ENCODE measurements at regions not wholly inside any gene's neighbourhood (a gene's known extent, or its start where the extent isn't known, plus 50 kb on each side); places are given as distances from the start of the nearest gene placed in this dataset.

- CTCF ChIA-PET: no interaction called here
These were observed 325.2 kb upstream of the AADAT start for GRCh38 chr4:170414961-170415360.

GRCh38 chr4:170414360-170414759, 324.6 kb upstream of the AADAT start:
- Histone ChIP-seq H3K27me3 (ENCODE audit: insufficient read depth, low read length) (no peaks in the 10 kb centered on the region), H3K9me3 (ENCODE audit: control insufficient read depth in 1 of 2, insufficient read depth in 1 of 2, low read depth in 1 of 2, low read length in 2 of 2) (no peaks in the 10 kb centered on the region), H3K36me3 (ENCODE audit: control insufficient read depth in 1 of 2, insufficient read depth in 2 of 2, low read length in 2 of 2) (no peaks in the 10 kb centered on the region), H3K4me2 (ENCODE audit: low read length) (no peak overlapping the region), H3K9me2 (ENCODE audit: insufficient read depth) (no peaks in the 10 kb centered on the region), H3K79me2 (ENCODE audit: insufficient read depth, low read length) (no peaks in the 10 kb centered on the region), H3K9ac (ENCODE audit: low read length) (no peak overlapping the region), H4K20me1 (ENCODE audit: insufficient read depth) (no peaks in the 10 kb centered on the region), H3K4me3 (replicated peaks in 1 of 2; ENCODE audit: low read depth in 1 of 2, low read length in 2 of 2) (no peak overlapping the region), H3K4me1 (ENCODE audit: control insufficient read depth in 1 of 2, insufficient read depth in 2 of 2, low read length in 2 of 2) (no peaks in the 10 kb centered on the region), H2AFZ (ENCODE audit: low read depth, low read length, poor library complexity, severe bottlenecking) (no peak overlapping the region), H3K27ac (ENCODE audit: low read depth, low read length) (no peak overlapping the region)
- RAD21 ChIA-PET (ENCODE audit: low non-redundant PET in 1 of 2, low total read pairs in 2 of 2, uncharacterized antibody in 2 of 2, unreplicated experiment in 2 of 2): no interaction called here
- DNase-seq (ENCODE audit: low read depth, low spot score) (no peak), ATAC-seq (no peak)
- BruUV-seq (replicated peaks): no TSS peak
- intact Hi-C loops (cut with micrococcal nuclease): no loop called here
- CTCF ChIA-PET: no interaction called here
- POLR2A ChIA-PET: no interaction called here
- TF ChIP-seq CBX3 (IDR thresholded peaks at IDR 0.05; ENCODE audit: low read depth): no peak
- no peak for TF ChIP-seq MAX (IDR thresholded peaks at IDR 0.05)
- TF ChIP-seq CTCF (IDR thresholded peaks at IDR 0.05 in 2 of 3, conservative IDR thresholded peaks at IDR 0.05 in 1 of 3; ENCODE audit: borderline replicate concordance in 1 of 3, insufficient read depth in 1 of 3, low read depth in 2 of 3, low read length in 2 of 3): no peak
- TF ChIP-seq ZFX (IDR thresholded peaks at IDR 0.05): no peak
- no peak for TF ChIP-seq ZBTB33 (IDR thresholded peaks at IDR 0.05; ENCODE audit: extremely low read depth, insufficient replicate concordance, low read length)
- TF ChIP-seq EZH2phosphoT487 (IDR thresholded peaks at IDR 0.05; ENCODE audit: borderline replicate concordance): no peak
- no peak for TF ChIP-seq EGR1 (IDR thresholded peaks at IDR 0.05; ENCODE audit: low read depth)
- no peak for TF ChIP-seq ELF1 (IDR thresholded peaks at IDR 0.05; ENCODE audit: borderline replicate concordance, low read depth)

More at GRCh38 chr4:170414961-170415360, 325.2 kb upstream of the AADAT start:
- Histone ChIP-seq H3K9me3 (ENCODE audit: control insufficient read depth in 1 of 2, insufficient read depth in 1 of 2, low read depth in 1 of 2, low read length in 2 of 2) (no peaks in the 10 kb centered on the region), H3K4me1 (ENCODE audit: control insufficient read depth in 1 of 2, insufficient read depth in 2 of 2, low read length in 2 of 2) (no peaks in the 10 kb centered on the region), H3K4me2 (ENCODE audit: low read length) (no peak overlapping the region), H2AFZ (ENCODE audit: low read depth, low read length, poor library complexity, severe bottlenecking) (no peak overlapping the region), H3K79me2 (ENCODE audit: insufficient read depth, low read length) (no peaks in the 10 kb centered on the region), H3K9me2 (ENCODE audit: insufficient read depth) (no peaks in the 10 kb centered on the region), H3K4me3 (replicated peaks in 1 of 2; ENCODE audit: low read depth in 1 of 2, low read length in 2 of 2) (no peak overlapping the region), H3K27ac (ENCODE audit: low read depth, low read length) (no peak overlapping the region), H3K9ac (ENCODE audit: low read length) (no peak overlapping the region), H3K27me3 (ENCODE audit: insufficient read depth, low read length) (no peaks in the 10 kb centered on the region), H4K20me1 (ENCODE audit: insufficient read depth) (no peaks in the 10 kb centered on the region), H3K36me3 (ENCODE audit: control insufficient read depth in 1 of 2, insufficient read depth in 2 of 2, low read length in 2 of 2) (no peaks in the 10 kb centered on the region)
- ChIA-PET POLR2A (no interaction called here), RAD21 (ENCODE audit: low non-redundant PET in 1 of 2, low total read pairs in 2 of 2, uncharacterized antibody in 2 of 2, unreplicated experiment in 2 of 2) (no interaction called here)
- BruUV-seq (replicated peaks): no TSS peak
- no peak for DNase-seq (ENCODE audit: low read depth, low spot score)
- ATAC-seq: no peak
- TF ChIP-seq EZH2phosphoT487 (IDR thresholded peaks at IDR 0.05; ENCODE audit: borderline replicate concordance): no peak
- TF ChIP-seq ELF1 (IDR thresholded peaks at IDR 0.05; ENCODE audit: borderline replicate concordance, low read depth): no peak
- TF ChIP-seq SP1 (IDR thresholded peaks at IDR 0.05; ENCODE audit: low read depth): no peak
- TF ChIP-seq EGR1 (IDR thresholded peaks at IDR 0.05; ENCODE audit: low read depth): no peak
- TF ChIP-seq ZBTB33 (IDR thresholded peaks at IDR 0.05; ENCODE audit: extremely low read depth, insufficient replicate concordance, low read length): no peak
- no peak for TF ChIP-seq SRF (IDR thresholded peaks at IDR 0.05; ENCODE audit: low read depth)
- no peak for TF ChIP-seq YY1 (IDR thresholded peaks at IDR 0.05; ENCODE audit: extremely low read depth, insufficient replicate concordance, low read depth, low read length)
- TF ChIP-seq RAD21 (IDR thresholded peaks at IDR 0.05; ENCODE audit: low read depth): no peak
- intact Hi-C loops (cut with micrococcal nuclease): no loop called here
